ENCODE measurements at regions not wholly inside any gene's neighbourhood (a gene's known extent, or its start where the extent isn't known, plus 50 kb on each side); places are given as distances from the start of the nearest gene placed in this dataset.
"Not testable (repeated sequence)": the region's sequence is repeated elsewhere in the genome, so short reads cannot be mapped to it uniquely, and the experiment has no call there.

DNA sequence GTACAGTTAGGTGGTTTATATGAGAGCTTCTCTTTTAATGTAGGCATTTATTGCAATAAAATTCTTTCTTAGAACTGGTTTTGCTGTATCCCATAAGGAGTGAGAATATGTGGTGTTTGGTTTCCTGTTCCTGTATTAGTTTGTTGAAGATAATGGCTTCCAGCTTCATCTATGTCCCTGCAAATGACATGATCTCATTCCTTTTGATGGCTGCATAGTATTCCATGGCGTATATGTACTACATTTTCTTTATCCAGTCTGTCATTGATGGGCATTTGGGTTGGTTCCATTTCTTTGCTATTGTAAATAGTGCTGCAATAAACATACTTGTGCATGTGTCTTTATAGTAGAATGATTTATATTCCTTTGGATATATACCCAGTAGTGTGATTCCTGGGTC is 106.7 kb upstream of the IRS4 start:
- not testable (repeated sequence) for DNase-seq (ENCODE audit: low read depth)

DNA sequence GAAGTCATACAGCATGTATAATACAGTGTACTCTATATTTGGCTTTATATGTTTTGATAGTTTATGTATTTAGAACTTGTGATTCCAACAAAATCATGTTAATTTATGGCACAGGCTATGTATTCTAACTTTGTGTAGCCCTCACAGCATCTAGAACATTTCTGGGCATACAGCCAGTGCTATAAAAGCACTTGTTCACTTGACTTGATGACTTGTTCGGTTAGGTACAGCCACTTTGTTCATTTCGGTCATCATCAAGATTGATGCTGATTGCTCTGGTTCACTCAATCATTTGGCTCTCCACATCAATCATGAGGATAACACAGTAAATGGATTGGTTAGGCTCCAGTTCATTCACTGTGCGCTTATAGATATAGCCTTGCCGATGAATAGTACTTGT is 97.6 kb upstream of the IRS4 start:
- DNase-seq (ENCODE audit: low read depth) = no peak

DNA sequence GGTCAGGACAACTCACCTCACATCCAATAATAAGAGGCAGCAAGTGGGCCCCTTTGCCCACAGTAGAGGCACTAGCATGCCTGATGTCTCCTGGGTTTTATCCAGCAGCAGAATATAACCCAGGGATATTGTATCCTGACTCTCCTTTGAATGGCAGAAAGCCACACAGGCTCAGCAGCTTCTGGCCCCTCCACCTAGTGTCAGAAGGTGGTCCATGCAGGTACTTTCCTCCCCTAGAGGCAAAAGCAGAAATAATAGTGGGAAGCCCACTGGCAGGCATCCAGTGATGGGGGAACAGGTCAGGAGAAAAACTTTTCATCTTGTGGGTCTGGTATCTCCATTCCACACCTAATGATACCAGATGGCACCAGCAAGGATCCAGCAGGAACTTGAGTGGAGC is 75.5 kb upstream of the IRS4 start:
- no peak for DNase-seq (ENCODE audit: low read depth)

DNA sequence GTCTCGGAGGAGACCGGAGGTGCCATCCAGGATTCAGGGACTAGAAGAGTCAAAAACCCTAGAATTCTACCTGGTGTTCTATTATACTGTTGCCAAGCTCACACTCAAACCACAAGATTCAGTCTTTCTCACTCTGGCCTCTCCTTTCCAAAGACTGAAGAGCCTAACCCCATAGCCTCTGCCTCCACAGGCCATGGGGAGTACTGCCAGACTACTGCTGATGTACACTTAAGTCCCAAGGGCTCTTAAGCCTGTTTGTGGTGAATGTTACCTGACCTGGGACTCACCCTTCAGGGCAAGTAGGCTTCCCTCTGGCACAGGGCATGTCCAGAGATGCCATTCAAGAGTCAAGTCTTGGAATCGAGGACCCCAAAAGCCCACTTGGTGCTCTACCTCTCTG is 58.9 kb upstream of the IRS4 start:
- DNase-seq (ENCODE audit: low read depth) = no peak
